ENCODE measurements at regions not wholly inside any gene's neighbourhood (a gene's known extent, or its start where the extent isn't known, plus 50 kb on each side); places are given as distances from the start of the nearest gene placed in this dataset.

DNA sequence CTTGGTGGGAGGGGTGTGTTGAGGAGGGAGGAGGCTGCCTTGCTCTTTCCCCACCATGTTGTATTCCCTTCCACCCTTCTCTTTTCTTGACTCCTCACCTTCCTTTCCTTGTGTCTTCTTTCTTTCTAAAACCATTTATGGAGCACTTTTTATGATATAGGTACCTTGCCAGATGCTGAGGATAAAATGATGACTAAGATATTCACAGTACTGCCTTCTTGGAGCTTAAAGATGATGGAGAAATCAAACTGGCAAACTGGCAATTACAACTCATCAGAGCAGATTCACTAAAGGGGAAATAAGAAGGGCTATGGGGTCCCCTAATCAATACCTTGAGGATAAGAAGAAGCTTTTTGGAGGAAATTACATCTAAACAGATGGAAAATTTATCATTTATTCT is 273.2 kb upstream of the MEF2C start:
- H3K9me2 ChIP-seq (ENCODE audit: insufficient read depth), result no peaks in the 10 kb centered on the region
- no peaks in the 10 kb centered on the region for H3K4me1 ChIP-seq (ENCODE audit: insufficient read depth)
- no peaks in the 10 kb centered on the region for H3K36me3 ChIP-seq (ENCODE audit: low read depth)
- TF ChIP-seq EZH2phosphoT487 (IDR thresholded peaks at IDR 0.05; ENCODE audit: insufficient read depth, low read depth), result no peak
- no peak for TF ChIP-seq EZH2 (IDR thresholded peaks at IDR 0.05; ENCODE audit: insufficient read depth, poor library complexity, severe bottlenecking)
- no peaks in the 10 kb centered on the region for H3K79me2 ChIP-seq (ENCODE audit: insufficient read depth)
- H3K4me2 ChIP-seq (ENCODE audit: unreplicated experiment), result no peak overlapping the region
- H3F3A ChIP-seq (ENCODE audit: insufficient read depth), result no peaks in the 10 kb centered on the region
- H2AFZ ChIP-seq, result no peak overlapping the region
- in situ Hi-C loops (cut with MboI), result no loop called here
- H3K27me3 ChIP-seq (replicated peaks; ENCODE audit: insufficient read depth), result 0 out of 2 replicates have a peak, but pooled peaks cover 6% of the 10 kb centered on the region
- H3K4me3 ChIP-seq, result no peak overlapping the region
- H3K27ac ChIP-seq, result no peak overlapping the region
- H3K9ac ChIP-seq, result no peak overlapping the region
- H3K9me3 ChIP-seq (ENCODE audit: low read depth), result no peaks in the 10 kb centered on the region
- no peak for DNase-seq
- no peaks in the 10 kb centered on the region for H4K20me1 ChIP-seq (ENCODE audit: insufficient read depth)

DNA sequence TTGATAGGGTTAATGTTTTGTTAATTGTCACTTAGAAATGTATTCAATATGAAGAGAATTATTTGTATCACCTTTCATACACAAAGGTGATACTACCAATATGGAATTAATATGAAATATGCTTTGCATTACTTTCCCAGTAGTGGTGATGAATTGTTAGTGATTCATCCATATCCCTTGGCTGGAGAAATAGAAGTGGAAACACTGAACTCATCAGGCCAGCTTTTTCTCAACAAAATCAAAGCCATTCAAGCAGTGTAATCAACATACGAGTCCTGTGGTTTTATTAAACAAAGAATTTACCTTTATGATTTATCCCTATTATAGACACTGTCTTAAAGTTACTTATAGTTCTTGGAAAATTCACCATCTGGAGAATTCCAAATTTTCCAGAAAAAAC is 264.0 kb upstream of the MEF2C start:
- peak; percentile 62 for DNase-seq
- in situ Hi-C loops (cut with MboI), result no loop called here
- H3F3A ChIP-seq (ENCODE audit: insufficient read depth), result no peaks in the 10 kb centered on the region

DNA sequence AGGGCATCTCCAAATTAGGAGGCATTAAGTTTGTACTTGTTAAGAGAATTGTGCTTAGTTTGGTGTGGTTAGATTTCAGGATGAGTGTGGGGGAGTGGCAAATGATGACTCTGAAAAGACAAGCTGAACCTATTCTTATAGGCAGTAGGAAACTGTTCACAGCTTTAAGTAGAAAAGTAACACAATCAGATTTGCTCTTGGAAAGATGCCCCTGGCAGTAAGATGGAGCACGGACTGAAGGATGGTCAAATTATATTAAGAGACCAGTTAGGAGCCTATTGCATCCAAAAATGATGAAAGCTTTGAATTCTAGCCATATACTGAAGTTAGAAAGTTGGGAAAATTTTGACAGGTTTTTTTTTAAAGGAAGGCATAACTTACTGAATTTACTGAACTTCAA is 254.2 kb upstream of the MEF2C start:
- no peaks in the 10 kb centered on the region for H3F3A ChIP-seq (ENCODE audit: insufficient read depth)
- no peak overlapping the region for H3K27ac ChIP-seq
- no peak overlapping the region for H2AFZ ChIP-seq
- no peaks in the 10 kb centered on the region for H3K9me2 ChIP-seq (ENCODE audit: insufficient read depth)
- H3K36me3 ChIP-seq (ENCODE audit: low read depth), result no peaks in the 10 kb centered on the region
- no peaks in the 10 kb centered on the region for H3K27me3 ChIP-seq (replicated peaks; ENCODE audit: insufficient read depth)
- TF ChIP-seq EZH2phosphoT487 (IDR thresholded peaks at IDR 0.05; ENCODE audit: insufficient read depth, low read depth), result no peak
- TF ChIP-seq EZH2 (IDR thresholded peaks at IDR 0.05; ENCODE audit: insufficient read depth, poor library complexity, severe bottlenecking), result no peak
- H4K20me1 ChIP-seq (ENCODE audit: insufficient read depth), result no peaks in the 10 kb centered on the region
- no peak overlapping the region for H3K9ac ChIP-seq
- no peak overlapping the region for H3K4me3 ChIP-seq
- H3K9me3 ChIP-seq (ENCODE audit: low read depth), result no peaks in the 10 kb centered on the region
- H3K4me2 ChIP-seq (ENCODE audit: unreplicated experiment), result no peak overlapping the region
- no peaks in the 10 kb centered on the region for H3K4me1 ChIP-seq (ENCODE audit: insufficient read depth)
- 22 to 26% methylated on average over 1 of the region's 1 CpG for WGBS, 2 experiments (ENCODE audit: low coverage in 1 of 2, low lambda C conversion rate in 2 of 2, missing lambda C conversion rate in 2 of 2)
- DNase-seq, result no peak
- in situ Hi-C loops (cut with MboI), result no loop called here
- H3K79me2 ChIP-seq (ENCODE audit: insufficient read depth), result no peaks in the 10 kb centered on the region

More for the DNA sequence above, 264.0 kb upstream of the MEF2C start:
- no peak overlapping the region for H3K27ac ChIP-seq
- no peaks in the 10 kb centered on the region for H3K79me2 ChIP-seq (ENCODE audit: insufficient read depth)
- no peak for TF ChIP-seq EZH2 (IDR thresholded peaks at IDR 0.05; ENCODE audit: insufficient read depth, poor library complexity, severe bottlenecking)
- no peak for TF ChIP-seq EZH2phosphoT487 (IDR thresholded peaks at IDR 0.05; ENCODE audit: insufficient read depth, low read depth)
- no peaks in the 10 kb centered on the region for H3K27me3 ChIP-seq (replicated peaks; ENCODE audit: insufficient read depth)
- H3K9me2 ChIP-seq (ENCODE audit: insufficient read depth), result no peaks in the 10 kb centered on the region
- H2AFZ ChIP-seq, result no peak overlapping the region
- H3K9ac ChIP-seq, result no peak overlapping the region
- H3K36me3 ChIP-seq (ENCODE audit: low read depth), result no peaks in the 10 kb centered on the region
- H3K4me2 ChIP-seq (ENCODE audit: unreplicated experiment), result no peak overlapping the region
- 56 to 61% methylated on average over 1 of the region's 1 CpG for WGBS, 2 experiments (ENCODE audit: low coverage in 1 of 2, low lambda C conversion rate in 2 of 2, missing lambda C conversion rate in 2 of 2)
- no peaks in the 10 kb centered on the region for H3K9me3 ChIP-seq (ENCODE audit: low read depth)
- H4K20me1 ChIP-seq (ENCODE audit: insufficient read depth), result no peaks in the 10 kb centered on the region
- 0 out of 2 replicates have a peak, but pooled peaks cover 3% of the 10 kb centered on the region for H3K4me1 ChIP-seq (ENCODE audit: insufficient read depth)
- H3K4me3 ChIP-seq, result no peak overlapping the region

DNA sequence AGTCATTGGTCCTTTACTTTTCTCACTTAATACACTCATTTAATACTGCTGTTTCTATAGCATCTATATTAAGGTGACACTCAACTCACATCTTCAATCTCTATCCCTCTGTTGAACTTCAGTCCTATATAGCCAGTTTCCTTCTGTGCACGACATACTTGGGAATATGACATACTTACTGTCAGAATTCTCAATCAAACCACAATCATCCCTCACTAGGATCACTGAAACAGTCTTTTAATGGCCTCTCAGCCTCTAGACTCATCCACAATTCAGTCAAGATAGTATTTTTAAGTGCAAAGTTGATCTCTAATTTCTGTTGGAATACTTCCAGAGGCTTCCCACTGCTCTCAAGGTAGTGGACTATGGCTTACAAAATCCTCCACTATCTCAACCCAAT is 251.0 kb upstream of the MEF2C start:
- no peak for DNase-seq
- Histone ChIP-seq H3K9me3 (ENCODE audit: low read depth) (no peaks in the 10 kb centered on the region), H3K9ac (no peak overlapping the region), H3K4me3 (no peak overlapping the region), H3K27me3 (replicated peaks; ENCODE audit: insufficient read depth) (no peaks in the 10 kb centered on the region), H3K4me1 (ENCODE audit: insufficient read depth) (no peaks in the 10 kb centered on the region), H3F3A (ENCODE audit: insufficient read depth) (no peaks in the 10 kb centered on the region), H3K36me3 (ENCODE audit: low read depth) (no peaks in the 10 kb centered on the region), H3K4me2 (ENCODE audit: unreplicated experiment) (no peak overlapping the region), H4K20me1 (ENCODE audit: insufficient read depth) (no peaks in the 10 kb centered on the region), H2AFZ (no peak overlapping the region), H3K27ac (no peak overlapping the region), H3K9me2 (ENCODE audit: insufficient read depth) (no peaks in the 10 kb centered on the region), H3K79me2 (ENCODE audit: insufficient read depth) (no peaks in the 10 kb centered on the region)
- no peak for TF ChIP-seq EZH2 (IDR thresholded peaks at IDR 0.05; ENCODE audit: insufficient read depth, poor library complexity, severe bottlenecking)
- 63 to 74% methylated on average over 1 of the region's 1 CpG for WGBS, 2 experiments (ENCODE audit: low coverage in 1 of 2, low lambda C conversion rate in 2 of 2, missing lambda C conversion rate in 2 of 2)
- in situ Hi-C loops (cut with MboI), result no loop called here

DNA sequence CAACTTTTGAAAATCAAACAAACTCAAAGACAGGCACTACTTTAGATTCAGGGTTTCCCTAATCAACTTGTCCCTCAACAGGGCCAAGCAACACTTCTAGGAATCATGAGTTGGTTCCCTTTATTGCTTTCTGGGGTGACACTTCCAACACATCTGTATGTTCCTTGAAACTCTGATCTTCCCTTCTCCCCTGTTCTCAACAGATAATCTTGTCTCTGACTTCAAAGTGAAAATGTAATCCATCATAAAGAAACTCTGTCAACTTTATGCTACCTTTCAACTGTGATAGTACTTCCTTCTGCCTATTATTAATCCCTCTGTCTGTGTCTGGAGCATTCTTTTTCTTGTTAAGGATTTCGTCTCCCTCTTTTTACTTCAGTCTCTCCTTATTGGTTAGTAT is 250.1 kb upstream of the MEF2C start:
- WGBS, 2 experiments (ENCODE audit: low coverage in 1 of 2, low lambda C conversion rate in 2 of 2, missing lambda C conversion rate in 2 of 2), result 67 to 73% methylated on average over 1 of the region's 1 CpG
- Histone ChIP-seq H3K79me2 (ENCODE audit: insufficient read depth) (no peaks in the 10 kb centered on the region), H3K9me2 (ENCODE audit: insufficient read depth) (no peaks in the 10 kb centered on the region), H3K4me1 (ENCODE audit: insufficient read depth) (no peaks in the 10 kb centered on the region), H3K27ac (no peak overlapping the region), H3K4me2 (ENCODE audit: unreplicated experiment) (no peak overlapping the region), H4K20me1 (ENCODE audit: insufficient read depth) (no peaks in the 10 kb centered on the region), H3K9me3 (ENCODE audit: low read depth) (no peaks in the 10 kb centered on the region), H3K27me3 (replicated peaks; ENCODE audit: insufficient read depth) (no peaks in the 10 kb centered on the region), H3K4me3 (no peak overlapping the region), H3F3A (ENCODE audit: insufficient read depth) (no peaks in the 10 kb centered on the region), H3K9ac (no peak overlapping the region), H3K36me3 (ENCODE audit: low read depth) (no peaks in the 10 kb centered on the region), H2AFZ (no peak overlapping the region)
- DNase-seq, result no peak
- no peak for TF ChIP-seq EZH2phosphoT487 (IDR thresholded peaks at IDR 0.05; ENCODE audit: insufficient read depth, low read depth)
- TF ChIP-seq EZH2 (IDR thresholded peaks at IDR 0.05; ENCODE audit: insufficient read depth, poor library complexity, severe bottlenecking), result no peak
- in situ Hi-C loops (cut with MboI), result no loop called here
